DND-41 (cell line): ENCODE measurements at regions not wholly inside any gene's neighbourhood (a gene's known extent, or its start where the extent isn't known, plus 50 kb on each side); places are given as distances from the start of the nearest gene placed in this dataset.

ENCODE experiments used
- CTCF ChIP-seq: IDR thresholded peaks from 2 replicates; pipeline ENCODE4 v1.5.1; 2012; ENCODE audit warnings: borderline replicate concordance, low read length, moderate library complexity, mild to moderate bottlenecking; ENCODE audit not compliant: poor library complexity, severe bottlenecking; ENCODE audit errors: extremely low read depth
- EZH2 ChIP-seq: IDR thresholded peaks from 3 replicates; pipeline ENCODE4 v1.6.1; 2012; ENCODE audit warnings: borderline replicate concordance, low read depth, mild to moderate bottlenecking, moderate library complexity, low read length, inconsistent platforms; ENCODE audit not compliant: severe bottlenecking

GRCh38 chr18:42459873-42460272 is 504.8 kb downstream of the PIK3C3 start:
- TF ChIP-seq CTCF, result no peak
- TF ChIP-seq EZH2, result no peak
